ENCODE measurements at regions not wholly inside any gene's neighbourhood (a gene's known extent, or its start where the extent isn't known, plus 50 kb on each side); places are given as distances from the start of the nearest gene placed in this dataset.

- Histone ChIP-seq H3K9me3 (replicated peaks; ENCODE audit: control insufficient read depth, insufficient read depth, low read length) (no peaks in the 10 kb centered on the region), H2AFZ (ENCODE audit: control insufficient read depth, low read depth, low read length) (no peak overlapping the region), H3K4me3 (no peak overlapping the region), H3K27me3 (replicated peaks in 1 of 2; ENCODE audit: control insufficient read depth in 2 of 2, insufficient read depth in 2 of 2, low read length in 1 of 2) (no peaks in the 10 kb centered on the region), H3K9ac (ENCODE audit: control insufficient read depth, insufficient read depth, low read length) (no peak overlapping the region), H3K4me2 (ENCODE audit: control insufficient read depth, insufficient read depth) (no peak overlapping the region), H3K27ac (ENCODE audit: control insufficient read depth, insufficient read depth) (no peak overlapping the region), H3K79me2 (ENCODE audit: control insufficient read depth, insufficient read depth, low read length) (no peaks in the 10 kb centered on the region), H3K36me3 (ENCODE audit: control insufficient read depth in 2 of 2, insufficient read depth in 2 of 2, low read length in 1 of 2) (no peaks in the 10 kb centered on the region), H3K4me1 (ENCODE audit: control insufficient read depth, insufficient read depth, low read length) (no peaks in the 10 kb centered on the region), H4K20me1 (ENCODE audit: control insufficient read depth, insufficient read depth) (no peaks in the 10 kb centered on the region)
- ChIA-PET CTCF (interaction anchor here (1.2 kb wide), 1 partner anchor 66 kb away, joined by 3 read pairs; no protein-coding TSS in a partner anchor), SMC1A (ENCODE audit: uncharacterized antibody, unreplicated experiment) (no interaction called here), POLR2A (no interaction called here), RAD21 (ENCODE audit: unreplicated experiment) (no interaction called here)
- 0% methylated on average over 2 of the region's 2 CpGs for WGBS (ENCODE audit: insufficient coverage, insufficient replicate concordance, low lambda C conversion rate, missing lambda C conversion rate)
- BruUV-seq (replicated peaks): no TSS peak
- TF ChIP-seq FOXK2 (IDR thresholded peaks at IDR 0.05) (no peak), EGR1 (IDR thresholded peaks at IDR 0.05; ENCODE audit: borderline replicate concordance in 1 of 2, low read depth in 2 of 2, low read length in 2 of 2) (no peak), E2F8 (IDR thresholded peaks at IDR 0.05; ENCODE audit: low read depth, partially characterized antibody) (no peak), ZNF274 (IDR thresholded peaks at IDR 0.05; ENCODE audit: insufficient read depth, insufficient read length) (no peak), RAD21 (IDR thresholded peaks at IDR 0.05; ENCODE audit: insufficient read depth, low read depth, low read length) (no peak), POLR2A (IDR thresholded peaks at IDR 0.05; ENCODE audit: low read depth, low read length) (no peak)
- no peak for ATAC-seq
- in situ Hi-C loops (cut with MboI) (no loop called here), intact Hi-C loops (cut with micrococcal nuclease; ENCODE audit: unreplicated experiment) (no loop called here)
- FAIRE-seq: no peak
- no peak for DNase-seq (ENCODE audit: low read depth, low spot score)
These were observed 1758.2 kb upstream of the RAG2 start for GRCh38 chr11:38356255-38356654.

Data from GM12878 (cell line).